AG04449 (cell line): ENCODE measurements at regions not wholly inside any gene's neighbourhood (a gene's known extent, or its start where the extent isn't known, plus 50 kb on each side); places are given as distances from the start of the nearest gene placed in this dataset.

ENCODE experiments used
- CTCF ChIA-PET: fragments of 350-600 bp; formaldehyde crosslinking; extraction: SDS; loops from one replicate; lab custom pipeline; 2021; ENCODE audit warnings: antibody characterized with exemption; lab: Yijun Ruan, JAX
- POLR2A ChIA-PET: fragments of 400-600, 350-600 bp; formaldehyde crosslinking; extraction: SDS; loops from one replicate; lab custom pipeline; 2020; ENCODE audit warnings: antibody characterized with exemption, inconsistent platforms; lab: Yijun Ruan, JAX
- DNase-seq: peaks from one replicate; pipeline ENCODE4 v3.0.0-alpha.2; 2010; ENCODE audit warnings: low read depth, low spot score
- H3K4me3 ChIP-seq: 2 replicates; pipeline ENCODE4 v1.5.1; 2011; ENCODE audit warnings: low read depth, mild to moderate bottlenecking, control low read depth, low read length
- CTCF ChIP-seq: IDR thresholded peaks from one replicate; pipeline ENCODE4 v1.5.1; 2011; ENCODE audit warnings: mild to moderate bottlenecking, moderate library complexity, low read length, control low read depth, inconsistent platforms; ENCODE audit not compliant: insufficient read depth; ENCODE audit errors: missing control alignments

GRCh38 chr12:60345442-60345841 lies 749.6 kb downstream of the SLC16A7 start:
- no peak for TF ChIP-seq CTCF
- no peak for DNase-seq
- POLR2A ChIA-PET = no interaction called here
- no peak overlapping the region for H3K4me3 ChIP-seq
- CTCF ChIA-PET = no interaction called here

GRCh38 chr12:60349232-60349978 lies 753.6 kb downstream of the SLC16A7 start:
- CTCF ChIA-PET = no interaction called here
- POLR2A ChIA-PET = no interaction called here
- no peak overlapping the region for H3K4me3 ChIP-seq
- DNase-seq = no peak
- TF ChIP-seq CTCF = no peak

GRCh38 chr12:60387356-60387755 lies 791.5 kb downstream of the SLC16A7 start:
- ChIA-PET POLR2A (no interaction called here), CTCF (no interaction called here)
- no peak overlapping the region for H3K4me3 ChIP-seq
- no peak for TF ChIP-seq CTCF
- no peak for DNase-seq

GRCh38 chr12:60391051-60391450 lies 795.2 kb downstream of the SLC16A7 start:
- H3K4me3 ChIP-seq = no peak overlapping the region
- ChIA-PET CTCF (no interaction called here), POLR2A (no interaction called here)
- no peak for TF ChIP-seq CTCF
- no peak for DNase-seq

GRCh38 chr12:60391791-60392190 lies 796.0 kb downstream of the SLC16A7 start:
- TF ChIP-seq CTCF = no peak
- ChIA-PET POLR2A (no interaction called here), CTCF (no interaction called here)
- no peak overlapping the region for H3K4me3 ChIP-seq
- no peak for DNase-seq

- H3K4me3 ChIP-seq = no peak overlapping the region
- ChIA-PET POLR2A (no interaction called here), CTCF (no interaction called here)
- no peak for DNase-seq
- no peak for TF ChIP-seq CTCF
Observed at GRCh38 chr12:60393093-60393492, 797.3 kb downstream of the SLC16A7 start.
